ENCODE measurements at regions not wholly inside any gene's neighbourhood (a gene's known extent, or its start where the extent isn't known, plus 50 kb on each side); places are given as distances from the start of the nearest gene placed in this dataset.

DNA sequence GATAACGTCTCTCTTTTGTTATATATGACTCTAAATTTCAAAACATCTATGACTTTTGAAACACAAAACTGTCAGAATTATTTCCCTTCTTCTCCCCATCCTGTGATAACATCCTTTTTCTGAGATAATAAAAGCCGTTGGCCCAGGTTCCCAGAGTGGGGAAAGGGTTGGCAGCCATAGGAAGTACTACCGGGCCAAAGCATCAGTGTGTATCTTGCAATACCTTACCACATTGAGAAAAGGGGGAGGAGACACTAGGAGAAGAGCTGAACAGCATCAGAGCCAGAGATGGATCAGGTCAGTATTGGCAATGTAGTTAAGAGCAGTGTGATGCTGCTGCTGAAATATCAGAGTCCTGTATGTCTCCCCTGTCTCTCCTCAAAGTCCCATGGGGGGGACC is 210.0 kb upstream of the PROK2 start:
- no peaks in the 10 kb centered on the region for H3K36me3 ChIP-seq (ENCODE audit: control insufficient read depth, insufficient read depth, low read length)
- no peaks in the 10 kb centered on the region for H3K9me3 ChIP-seq (replicated peaks; ENCODE audit: control insufficient read depth, low read depth, low read length)
- no peak overlapping the region for H3K4me3 ChIP-seq (ENCODE audit: low read length)
- H3K27ac ChIP-seq (ENCODE audit: low read length), result no peak overlapping the region
- H3K27me3 ChIP-seq (ENCODE audit: control insufficient read depth, insufficient read depth, low read length), result peaks cover 3% of the 10 kb centered on the region
- H3K4me1 ChIP-seq (ENCODE audit: control insufficient read depth, insufficient read depth, low read length), result no peaks in the 10 kb centered on the region
- 80% methylated on average over 1 of the region's 3 CpGs for WGBS (ENCODE audit: insufficient coverage)
- DNase-seq, result no peak

- no peak overlapping the region for H3K4me3 ChIP-seq (ENCODE audit: low read length)
- H3K9me3 ChIP-seq (replicated peaks; ENCODE audit: control insufficient read depth, low read depth, low read length), result no peaks in the 10 kb centered on the region
- no peak for DNase-seq
- no peaks in the 10 kb centered on the region for H3K4me1 ChIP-seq (ENCODE audit: control insufficient read depth, insufficient read depth, low read length)
- 94% methylated on average over 5 of the region's 8 CpGs for WGBS (ENCODE audit: insufficient coverage)
- H3K27ac ChIP-seq (ENCODE audit: low read length), result no peak overlapping the region
- no peaks in the 10 kb centered on the region for H3K36me3 ChIP-seq (ENCODE audit: control insufficient read depth, insufficient read depth, low read length)
- peaks cover 3% of the 10 kb centered on the region for H3K27me3 ChIP-seq (ENCODE audit: control insufficient read depth, insufficient read depth, low read length)
Measured at GRCh38 chr3:71994203-71994602, 209.3 kb upstream of the PROK2 start.

DNA sequence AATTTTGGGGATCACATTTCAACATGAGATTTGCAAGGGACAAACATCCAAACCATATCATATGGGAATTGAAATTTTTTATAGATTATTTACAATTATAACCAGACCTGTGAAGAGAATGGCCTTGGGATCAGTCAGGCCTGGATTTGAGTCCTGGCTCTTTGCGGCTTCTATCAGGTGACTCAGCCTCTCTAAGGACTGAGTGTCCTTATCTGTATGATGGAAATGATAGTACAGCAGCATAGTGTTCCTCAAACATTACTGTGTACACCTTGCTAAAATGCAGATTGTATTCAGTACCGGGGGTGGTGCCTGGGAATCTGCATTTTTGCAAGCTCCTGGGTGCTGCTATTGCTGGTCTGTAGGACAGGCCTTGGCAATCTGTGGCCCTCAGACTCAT is 206.7 kb upstream of the PROK2 start:
- no peaks in the 10 kb centered on the region for H3K4me1 ChIP-seq (ENCODE audit: control insufficient read depth, insufficient read depth, low read length)
- WGBS (ENCODE audit: insufficient coverage), result 100% methylated on average over 1 of the region's 2 CpGs
- H3K4me3 ChIP-seq (ENCODE audit: low read length), result no peak overlapping the region
- peaks cover 3% of the 10 kb centered on the region for H3K27me3 ChIP-seq (ENCODE audit: control insufficient read depth, insufficient read depth, low read length)
- H3K27ac ChIP-seq (ENCODE audit: low read length), result no peak overlapping the region
- no peaks in the 10 kb centered on the region for H3K9me3 ChIP-seq (replicated peaks; ENCODE audit: control insufficient read depth, low read depth, low read length)
- no peak for DNase-seq
- no peaks in the 10 kb centered on the region for H3K36me3 ChIP-seq (ENCODE audit: control insufficient read depth, insufficient read depth, low read length)

DNA sequence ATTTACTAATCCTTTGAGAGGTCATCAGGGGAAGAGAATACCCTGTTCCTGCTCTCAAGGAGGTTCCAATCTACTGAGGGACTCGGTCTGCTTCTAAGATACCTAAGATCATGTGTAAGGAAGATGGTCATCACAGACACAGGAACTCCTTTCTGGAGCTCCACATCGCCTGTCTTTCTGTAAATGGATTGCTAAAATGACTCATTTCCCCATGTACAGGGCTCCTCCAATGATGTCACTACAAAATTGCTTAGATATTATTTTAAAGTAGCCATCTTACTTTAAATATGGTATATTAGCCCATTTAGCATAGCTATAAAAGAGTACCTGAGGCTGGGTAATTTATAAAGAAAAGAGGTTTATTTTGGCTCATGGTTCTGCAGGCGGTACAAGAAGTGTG is 206.1 kb upstream of the PROK2 start:
- 89% methylated on average over 1 of the region's 3 CpGs for WGBS (ENCODE audit: insufficient coverage)
- H3K27me3 ChIP-seq (ENCODE audit: control insufficient read depth, insufficient read depth, low read length), result no peaks in the 10 kb centered on the region
- H3K9me3 ChIP-seq (replicated peaks; ENCODE audit: control insufficient read depth, low read depth, low read length), result no peaks in the 10 kb centered on the region
- no peak overlapping the region for H3K4me3 ChIP-seq (ENCODE audit: low read length)
- no peak for DNase-seq
- no peaks in the 10 kb centered on the region for H3K36me3 ChIP-seq (ENCODE audit: control insufficient read depth, insufficient read depth, low read length)
- no peaks in the 10 kb centered on the region for H3K4me1 ChIP-seq (ENCODE audit: control insufficient read depth, insufficient read depth, low read length)
- no peak overlapping the region for H3K27ac ChIP-seq (ENCODE audit: low read length)

GRCh38 chr3:71990545-71990944 is 205.6 kb upstream of the PROK2 start:
- Histone ChIP-seq H3K4me1 (ENCODE audit: control insufficient read depth, insufficient read depth, low read length) (no peaks in the 10 kb centered on the region), H3K9me3 (replicated peaks; ENCODE audit: control insufficient read depth, low read depth, low read length) (no peaks in the 10 kb centered on the region), H3K27ac (ENCODE audit: low read length) (no peak overlapping the region), H3K4me3 (ENCODE audit: low read length) (no peak overlapping the region), H3K27me3 (ENCODE audit: control insufficient read depth, insufficient read depth, low read length) (no peaks in the 10 kb centered on the region), H3K36me3 (ENCODE audit: control insufficient read depth, insufficient read depth, low read length) (no peaks in the 10 kb centered on the region)
- DNase-seq, result no peak

DNA sequence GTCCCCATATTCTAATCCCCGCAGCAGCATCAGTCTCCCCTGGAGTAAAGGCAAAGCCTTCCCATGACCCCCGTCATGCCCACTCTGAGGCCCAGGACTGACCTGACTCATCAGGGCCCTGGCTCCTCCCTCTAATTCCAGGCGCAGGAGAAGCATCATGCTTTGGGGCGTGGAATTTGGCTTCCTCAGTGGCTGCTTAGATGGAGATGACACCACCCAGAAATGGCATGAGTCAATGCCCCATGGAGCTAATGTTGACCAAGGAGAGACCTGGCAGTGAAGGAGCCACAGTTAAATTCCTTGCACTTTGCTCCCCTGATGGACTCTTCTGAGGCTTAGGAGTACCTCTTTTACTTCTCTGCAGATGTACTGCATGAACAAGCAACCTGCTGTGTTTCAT is 204.2 kb upstream of the PROK2 start:
- H3K4me3 ChIP-seq (ENCODE audit: low read length), result no peak overlapping the region
- H3K27me3 ChIP-seq (ENCODE audit: control insufficient read depth, insufficient read depth, low read length), result no peaks in the 10 kb centered on the region
- no peaks in the 10 kb centered on the region for H3K36me3 ChIP-seq (ENCODE audit: control insufficient read depth, insufficient read depth, low read length)
- no peaks in the 10 kb centered on the region for H3K9me3 ChIP-seq (replicated peaks; ENCODE audit: control insufficient read depth, low read depth, low read length)
- H3K4me1 ChIP-seq (ENCODE audit: control insufficient read depth, insufficient read depth, low read length), result peaks cover 3% of the 10 kb centered on the region
- no peak overlapping the region for H3K27ac ChIP-seq (ENCODE audit: low read length)
- WGBS (ENCODE audit: insufficient coverage), result 89% methylated on average over 1 of the region's 4 CpGs
- no peak for DNase-seq

- DNase-seq, result peak; percentile 23
- WGBS (ENCODE audit: insufficient coverage), result no CpG with 5 or more reads among the region's 5 CpGs
- no peak overlapping the region for H3K27ac ChIP-seq (ENCODE audit: low read length)
Measured at GRCh38 chr3:71987828-71988227, 202.9 kb upstream of the PROK2 start.

DNA sequence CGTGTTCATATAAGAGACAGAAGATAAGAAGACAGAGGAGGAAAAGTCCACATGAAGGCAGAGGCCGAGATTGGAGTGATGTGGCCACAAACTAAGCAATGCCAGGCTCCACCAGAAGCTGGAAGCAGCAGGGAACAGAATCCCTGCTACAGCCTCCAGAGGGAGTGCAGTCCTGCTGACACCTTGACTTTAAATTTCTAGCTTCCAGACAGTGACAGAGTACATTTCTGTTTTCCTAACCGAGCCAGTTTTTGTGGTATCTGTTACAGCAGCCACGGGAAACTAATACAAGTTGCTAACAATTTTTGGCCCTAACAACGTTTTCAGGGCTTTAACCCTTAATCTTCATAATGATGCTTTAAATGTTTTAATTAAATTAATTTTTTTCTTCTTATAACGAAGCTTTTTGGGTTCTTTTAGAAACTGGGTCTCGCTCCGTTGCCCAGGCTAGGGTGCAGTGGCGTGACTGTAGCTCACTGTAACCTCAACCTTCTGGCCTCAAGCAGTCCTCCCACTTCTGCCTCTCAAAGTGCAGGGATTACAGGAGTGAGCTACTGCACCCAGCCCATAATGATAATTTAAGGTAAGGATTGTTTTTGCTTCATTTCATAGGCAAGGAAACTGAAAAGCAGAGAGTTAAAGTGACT is 202.3 kb upstream of the PROK2 start:
- WGBS (ENCODE audit: insufficient coverage), result 70% methylated on average over 2 of the region's 9 CpGs
- no peak for DNase-seq
- peaks cover 3% of the 10 kb centered on the region for H3K4me1 ChIP-seq (ENCODE audit: control insufficient read depth, insufficient read depth, low read length)
- H3K27me3 ChIP-seq (ENCODE audit: control insufficient read depth, insufficient read depth, low read length), result no peaks in the 10 kb centered on the region
- no peak overlapping the region for H3K27ac ChIP-seq (ENCODE audit: low read length)
- no peaks in the 10 kb centered on the region for H3K36me3 ChIP-seq (ENCODE audit: control insufficient read depth, insufficient read depth, low read length)
- no peaks in the 10 kb centered on the region for H3K9me3 ChIP-seq (replicated peaks; ENCODE audit: control insufficient read depth, low read depth, low read length)
- H3K4me3 ChIP-seq (ENCODE audit: low read length), result no peak overlapping the region

More at GRCh38 chr3:71987828-71988227, 202.9 kb upstream of the PROK2 start:
- H3K9me3 ChIP-seq (replicated peaks; ENCODE audit: control insufficient read depth, low read depth, low read length), result no peaks in the 10 kb centered on the region
- no peaks in the 10 kb centered on the region for H3K36me3 ChIP-seq (ENCODE audit: control insufficient read depth, insufficient read depth, low read length)
- H3K4me1 ChIP-seq (ENCODE audit: control insufficient read depth, insufficient read depth, low read length), result peaks cover 3% of the 10 kb centered on the region
- no peak overlapping the region for H3K4me3 ChIP-seq (ENCODE audit: low read length)
- H3K27me3 ChIP-seq (ENCODE audit: control insufficient read depth, insufficient read depth, low read length), result no peaks in the 10 kb centered on the region

DNA sequence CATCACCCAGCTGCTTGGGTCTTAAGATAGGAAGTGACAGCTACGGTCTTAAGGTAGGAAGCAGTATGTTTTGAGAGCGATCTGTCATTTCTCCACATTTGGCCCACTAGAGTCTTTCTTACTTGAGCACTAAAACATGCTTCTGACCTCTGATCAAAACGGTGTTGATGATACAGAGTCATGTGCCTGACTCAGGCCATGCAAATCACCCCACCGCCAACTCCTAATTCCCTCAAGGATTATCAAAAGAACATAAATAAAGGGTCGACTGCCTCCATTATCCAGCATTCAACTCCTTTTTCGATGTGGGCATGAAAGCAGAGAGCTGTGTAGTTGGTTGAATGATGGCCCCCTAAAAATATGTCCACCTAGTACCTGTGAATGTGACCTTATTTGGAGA is 201.7 kb upstream of the PROK2 start:
- 50% methylated on average over 1 of the region's 6 CpGs for WGBS (ENCODE audit: insufficient coverage)
- H3K27ac ChIP-seq (ENCODE audit: low read length), result no peak overlapping the region
- peaks cover 3% of the 10 kb centered on the region for H3K4me1 ChIP-seq (ENCODE audit: control insufficient read depth, insufficient read depth, low read length)
- H3K9me3 ChIP-seq (replicated peaks; ENCODE audit: control insufficient read depth, low read depth, low read length), result no peaks in the 10 kb centered on the region
- H3K36me3 ChIP-seq (ENCODE audit: control insufficient read depth, insufficient read depth, low read length), result no peaks in the 10 kb centered on the region
- H3K4me3 ChIP-seq (ENCODE audit: low read length), result no peak overlapping the region
- no peaks in the 10 kb centered on the region for H3K27me3 ChIP-seq (ENCODE audit: control insufficient read depth, insufficient read depth, low read length)
- DNase-seq, result no peak

DNA sequence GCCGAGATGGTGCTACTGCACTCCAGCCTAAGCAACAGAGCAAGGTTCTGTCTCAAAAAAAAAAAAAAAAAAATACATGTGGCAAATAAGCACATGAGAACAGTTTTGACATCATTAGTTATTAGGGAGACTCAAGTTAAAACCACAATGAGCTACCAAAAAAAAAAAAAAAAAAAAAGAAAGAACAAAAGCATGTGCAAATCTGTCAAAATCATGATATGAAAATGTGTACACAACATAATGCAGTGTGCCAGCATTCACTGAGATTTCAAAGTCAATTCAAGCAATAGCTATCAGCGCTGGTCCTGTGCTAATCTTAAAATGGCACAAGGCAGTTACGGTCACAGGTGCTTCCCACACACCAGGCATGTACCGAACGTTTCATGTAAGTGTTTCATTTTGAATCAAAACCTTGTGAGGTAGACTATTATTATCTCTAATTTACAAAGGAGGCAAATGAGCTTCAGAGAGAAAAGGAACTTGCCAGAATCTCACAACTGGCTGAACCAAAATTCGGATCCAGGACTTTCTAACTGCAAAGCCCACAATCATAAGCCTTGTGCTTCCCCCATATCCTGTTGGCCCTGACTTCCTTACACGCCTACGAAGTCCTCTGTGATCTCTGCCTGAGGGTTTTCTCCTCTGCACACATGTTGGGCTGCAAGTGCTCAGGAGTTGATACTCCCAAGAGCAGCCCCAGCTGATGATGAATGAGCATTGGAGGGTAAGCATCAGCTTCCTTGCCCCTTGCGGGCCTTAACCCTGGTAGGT is 200.1 kb upstream of the PROK2 start:
- Histone ChIP-seq H3K4me3 (ENCODE audit: low read length) (no peak overlapping the region), H3K36me3 (ENCODE audit: control insufficient read depth, insufficient read depth, low read length) (no peaks in the 10 kb centered on the region), H3K9me3 (replicated peaks; ENCODE audit: control insufficient read depth, low read depth, low read length) (no peaks in the 10 kb centered on the region), H3K27ac (ENCODE audit: low read length) (no peak overlapping the region), H3K27me3 (ENCODE audit: control insufficient read depth, insufficient read depth, low read length) (no peaks in the 10 kb centered on the region), H3K4me1 (ENCODE audit: control insufficient read depth, insufficient read depth, low read length) (peaks cover 3% of the 10 kb centered on the region)
- WGBS (ENCODE audit: insufficient coverage), result 62% methylated on average over 4 of the region's 9 CpGs
- peak; percentile 15 for DNase-seq

Data from muscle of leg (tissue), 3 donors.